OCI-LY7 (cell line): ENCODE measurements at regions not wholly inside any gene's neighbourhood (a gene's known extent, or its start where the extent isn't known, plus 50 kb on each side); places are given as distances from the start of the nearest gene placed in this dataset.

Experiments
- CTCF ChIP-seq: fragments of 200-600 bp; sonication (generic); conservative IDR thresholded peaks from 2 replicates; pipeline ENCODE4 v1.5.1; 2014; ENCODE audit warnings: mild to moderate bottlenecking, antibody characterized with exemption, low read length, moderate library complexity, mixed read lengths
- EZH2phosphoT487 ChIP-seq: fragments of 200-600 bp; sonication (generic); IDR thresholded peaks from 2 replicates; pipeline ENCODE4 v1.6.1; 2018; ENCODE audit warnings: low read depth, borderline replicate concordance, mild to moderate bottlenecking, mixed run types, antibody characterized with exemption, low read length, moderate library complexity, mixed read lengths

- TF ChIP-seq CTCF: no peak
- no peak for TF ChIP-seq EZH2phosphoT487
These were observed 366.7 kb downstream of the BRINP1 start for GRCh38 chr9:119002491-119002890.
